Fibroblast of skin of left quadriceps (primary cell): ENCODE measurements at regions not wholly inside any gene's neighbourhood (a gene's known extent, or its start where the extent isn't known, plus 50 kb on each side); places are given as distances from the start of the nearest gene placed in this dataset.
"Not testable (repeated sequence)": the region's sequence is repeated elsewhere in the genome, so short reads cannot be mapped to it uniquely, and the experiment has no call there.

Experiments used
- DNase-seq, 2 experiments: peaks; one replicate each; pipeline ENCODE4 v3.0.0-alpha.2; 2013; ENCODE audit warnings: low read depth in 2 of 2

- no peak for DNase-seq
These were observed 80.3 kb downstream of the ZFP36L2 start for GRCh38 chr2:43146083-43146482.

GRCh38 chr2:43144263-43144662 lies 82.1 kb downstream of the ZFP36L2 start:
- no peak for DNase-seq

DNA sequence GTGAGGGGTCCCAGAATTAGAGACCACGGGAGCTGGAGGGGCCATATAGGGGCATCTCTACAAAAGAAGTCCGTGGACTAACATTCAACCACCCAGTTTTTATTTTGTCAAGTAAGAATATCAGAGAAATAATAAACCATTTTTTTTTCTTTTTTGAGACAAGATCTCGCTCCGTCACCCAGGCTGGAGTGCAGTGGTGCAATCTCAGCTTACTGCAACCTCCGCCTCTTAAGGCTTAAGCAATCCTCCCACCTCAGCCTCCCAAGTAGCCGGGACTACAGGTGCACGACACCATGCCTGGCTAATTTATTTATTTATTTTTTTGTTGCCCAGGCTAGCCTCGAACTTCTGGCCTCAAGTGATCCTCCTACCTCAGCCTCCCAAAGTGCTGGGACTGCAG lies 82.7 kb downstream of the ZFP36L2 start:
- no peak for DNase-seq

DNA sequence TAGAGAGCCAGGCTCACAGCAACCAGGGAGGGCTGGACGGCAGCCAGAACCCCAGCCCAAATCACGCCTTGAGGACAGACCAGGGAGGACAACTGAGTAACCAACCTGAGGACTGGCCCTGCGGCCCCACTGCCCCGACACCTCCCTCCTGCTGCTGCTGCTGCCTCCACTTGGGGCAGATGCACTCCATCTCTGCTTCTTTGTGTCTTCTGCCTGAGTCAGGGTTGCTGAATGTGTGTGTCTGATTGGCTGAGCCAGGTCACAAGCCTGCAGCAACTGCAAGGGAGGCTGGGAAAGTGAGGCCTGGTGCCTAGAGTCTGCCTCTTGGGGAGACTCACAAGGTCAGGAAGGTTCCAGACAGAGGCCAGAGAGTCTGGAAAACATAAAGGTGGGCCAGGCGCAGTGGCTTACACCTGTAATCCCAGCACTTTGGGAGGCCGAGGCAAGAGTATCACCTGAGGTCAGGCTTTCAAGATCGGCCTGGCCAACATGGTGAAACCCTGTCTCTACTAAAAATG lies 83.4 kb downstream of the ZFP36L2 start:
- no peak for DNase-seq

DNA sequence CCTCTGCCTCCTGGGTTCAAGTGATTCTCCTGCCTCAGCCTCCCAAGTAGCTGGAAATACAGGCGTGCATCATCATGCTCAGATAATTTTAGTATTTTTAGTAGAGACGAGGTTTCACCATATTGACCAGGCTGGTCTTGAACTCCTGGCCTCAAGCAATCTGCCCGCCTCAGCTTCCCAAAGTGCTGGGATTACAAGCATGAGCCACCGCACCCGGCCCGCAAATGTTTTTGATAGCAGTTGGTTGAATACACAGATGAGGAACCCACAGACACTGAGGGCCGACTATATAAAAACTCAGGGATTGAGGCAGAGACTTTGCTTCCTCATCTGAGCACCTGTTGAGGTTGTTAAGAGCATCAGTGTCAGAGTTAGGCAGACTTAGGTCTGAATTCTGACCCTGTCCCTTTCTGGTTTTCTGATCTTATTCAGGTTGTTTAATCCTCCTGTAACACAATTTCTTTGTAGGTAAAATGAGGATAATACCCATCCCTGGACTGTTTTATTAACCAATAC lies 84.7 kb downstream of the ZFP36L2 start:
- not testable (repeated sequence) for DNase-seq

GRCh38 chr2:43139996-43140621 lies 86.3 kb downstream of the ZFP36L2 start:
- DNase-seq: no peak

DNA sequence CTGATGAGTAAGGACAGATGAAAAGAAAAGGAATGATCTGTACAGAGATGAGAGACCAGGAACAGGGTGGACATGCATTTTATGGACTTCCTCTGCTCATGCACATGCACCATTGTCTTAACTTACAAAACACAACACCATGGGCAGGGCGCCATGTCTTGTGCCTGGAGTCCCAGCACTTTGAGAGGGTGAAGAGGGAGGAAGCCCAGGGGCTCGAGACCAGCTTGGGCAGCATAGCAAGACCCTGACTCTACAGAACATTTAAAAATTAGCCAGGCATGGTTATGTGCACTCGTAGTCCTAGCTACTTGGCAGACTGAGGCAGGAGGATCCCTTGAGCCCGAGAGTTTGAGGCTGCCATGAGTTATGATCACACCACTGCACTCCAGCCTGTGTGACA lies 86.9 kb downstream of the ZFP36L2 start:
- no peak for DNase-seq

DNA sequence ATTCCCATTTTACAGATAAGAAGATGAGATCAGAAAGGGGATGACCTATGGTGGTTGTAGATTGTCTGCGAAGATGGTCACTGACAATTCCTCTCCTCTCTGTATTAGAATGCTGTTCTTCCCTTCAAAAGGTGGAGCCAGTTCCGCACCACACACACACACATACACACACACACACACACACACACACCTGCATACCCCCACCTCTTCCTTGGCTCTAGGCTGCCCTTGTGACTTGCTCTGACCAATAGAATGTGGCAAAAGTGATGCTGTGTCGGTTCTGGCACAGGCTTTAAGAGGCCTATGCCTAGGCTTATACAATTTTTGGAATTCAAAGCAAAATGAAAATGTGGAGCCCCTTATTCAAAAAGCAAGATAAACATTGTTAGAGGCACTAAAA lies 88.0 kb downstream of the ZFP36L2 start:
- no peak for DNase-seq

- DNase-seq: no peak
These were observed 89.5 kb downstream of the ZFP36L2 start for GRCh38 chr2:43136876-43137275.

DNA sequence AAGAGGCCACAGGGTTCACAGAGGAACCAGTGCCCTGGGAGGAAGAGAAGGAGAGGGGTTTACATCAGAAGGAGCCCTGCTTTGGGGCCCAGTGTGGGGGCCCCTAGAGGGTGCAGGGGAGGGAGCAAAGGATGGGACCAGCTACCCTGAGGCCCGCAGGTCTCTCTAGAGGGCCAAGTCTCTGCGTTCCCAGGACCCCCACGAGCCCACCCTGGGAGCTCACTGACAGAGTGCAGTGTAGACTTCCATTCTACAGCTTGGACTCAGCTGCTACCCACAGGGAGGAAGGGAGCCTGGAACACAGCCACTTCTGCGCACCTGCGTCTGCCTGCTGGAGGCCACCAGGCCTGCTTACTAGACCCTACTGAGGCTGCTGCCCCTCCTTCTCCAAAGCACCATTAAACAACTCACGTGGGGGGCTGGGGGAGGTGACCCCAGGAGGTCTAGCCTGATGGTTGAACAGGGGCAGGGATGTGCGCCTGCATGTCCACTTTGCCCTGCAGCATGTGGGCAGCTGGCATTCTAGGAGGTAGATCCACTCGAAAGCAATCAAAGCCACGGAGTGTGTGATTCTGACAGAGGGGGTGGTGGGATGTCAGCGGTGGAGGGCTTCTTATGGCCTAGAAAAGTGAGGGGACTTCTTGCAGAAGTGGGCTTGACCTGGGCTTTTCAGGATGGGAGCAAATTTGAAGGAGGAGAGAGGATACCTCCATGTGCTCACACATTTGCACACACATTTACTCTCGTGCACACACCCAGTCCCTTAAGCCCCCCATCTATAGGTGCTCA lies 90.2 kb downstream of the ZFP36L2 start:
- DNase-seq: no peak

- no peak for DNase-seq
These were observed 90.8 kb downstream of the ZFP36L2 start for GRCh38 chr2:43135583-43135982.

- DNase-seq: no peak
These were observed 91.9 kb downstream of the ZFP36L2 start for GRCh38 chr2:43134571-43134889.

GRCh38 chr2:43133708-43134570 lies 92.5 kb downstream of the ZFP36L2 start:
- no peak for DNase-seq

DNA sequence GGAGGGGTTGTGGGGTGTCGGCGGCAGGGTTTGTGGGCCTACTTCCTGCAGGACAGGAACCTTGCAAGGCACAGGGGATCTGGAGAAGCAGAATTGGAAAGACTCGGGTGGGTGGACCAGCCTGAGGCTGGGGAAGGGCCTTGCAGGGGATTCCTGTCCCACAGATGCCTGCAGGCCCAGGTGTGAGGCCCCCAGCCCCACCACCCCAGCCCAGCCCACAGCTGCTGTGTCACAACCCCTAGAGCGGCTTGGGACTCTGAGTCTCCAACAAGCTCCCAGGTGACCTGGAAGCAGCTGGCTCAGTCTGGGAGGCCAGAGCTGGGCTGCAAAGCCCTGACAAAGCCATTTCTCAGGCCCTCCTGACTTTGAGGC lies 93.1 kb downstream of the ZFP36L2 start:
- DNase-seq: no peak

GRCh38 chr2:43132683-43133301 lies 93.6 kb downstream of the ZFP36L2 start:
- DNase-seq: no peak

GRCh38 chr2:43131890-43132682 lies 94.3 kb downstream of the ZFP36L2 start:
- DNase-seq: no peak

GRCh38 chr2:43131051-43131889 lies 95.1 kb downstream of the ZFP36L2 start:
- peak in 1 of 2 experiments; percentile 22 for DNase-seq

DNA sequence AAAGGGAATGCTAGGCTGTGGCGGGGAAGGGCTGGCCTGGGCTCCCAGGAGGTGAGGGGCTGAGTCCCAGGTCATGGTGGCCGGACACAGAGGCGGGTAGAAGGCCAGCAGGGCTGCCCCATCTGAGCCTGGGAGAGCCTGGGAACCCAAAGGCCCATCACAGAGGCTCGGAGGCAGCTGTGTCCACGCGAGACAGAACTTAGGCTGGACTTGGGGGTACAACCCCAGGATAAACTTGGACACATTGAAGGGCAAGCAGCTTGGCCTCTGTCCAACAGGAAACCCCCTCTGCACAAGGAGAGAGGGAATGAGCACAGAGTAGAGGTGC lies 95.9 kb downstream of the ZFP36L2 start:
- no peak for DNase-seq

GRCh38 chr2:43129676-43130547 lies 96.5 kb downstream of the ZFP36L2 start:
- DNase-seq: no peak
